HK-2 (cell line): ENCODE measurements at regions not wholly inside any gene's neighbourhood (a gene's known extent, or its start where the extent isn't known, plus 50 kb on each side); places are given as distances from the start of the nearest gene placed in this dataset.
"Not testable (repeated sequence)": the region's sequence is repeated elsewhere in the genome, so short reads cannot be mapped to it uniquely, and the experiment has no call there.

Source experiments
- DNase-seq: peaks from one replicate; pipeline ENCODE4 v3.0.0-alpha.2; 2018; ENCODE audit not compliant: unreplicated experiment

GRCh38 chr19:31881988-31882387 is 463.4 kb upstream of the ZNF507 start:
- DNase-seq = no peak

- DNase-seq = no peak
These were observed 462.7 kb upstream of the ZNF507 start for GRCh38 chr19:31882709-31883108.

- no peak for DNase-seq
These were observed 462.0 kb upstream of the ZNF507 start for GRCh38 chr19:31883296-31883990.

- DNase-seq = no peak
These were observed 460.0 kb upstream of the ZNF507 start for GRCh38 chr19:31885280-31885853.

- no peak for DNase-seq
These were observed 455.2 kb upstream of the ZNF507 start for GRCh38 chr19:31890230-31890629.

- DNase-seq = no peak
These were observed 453.4 kb upstream of the ZNF507 start for GRCh38 chr19:31892060-31892459.

GRCh38 chr19:31893491-31893890 is 451.9 kb upstream of the ZNF507 start:
- not testable (repeated sequence) for DNase-seq

- no peak for DNase-seq
These were observed 451.0 kb upstream of the ZNF507 start for GRCh38 chr19:31894451-31894850.

- no peak for DNase-seq
These were observed 448.1 kb upstream of the ZNF507 start for GRCh38 chr19:31897292-31897691.

- no peak for DNase-seq
These were observed 444.4 kb upstream of the ZNF507 start for GRCh38 chr19:31900991-31901390.

GRCh38 chr19:31902821-31903220 is 442.6 kb upstream of the ZNF507 start:
- no peak for DNase-seq

GRCh38 chr19:31903979-31904378 is 441.4 kb upstream of the ZNF507 start:
- DNase-seq = no peak

- DNase-seq = no peak
These were observed 439.1 kb upstream of the ZNF507 start for GRCh38 chr19:31906111-31906871.

- DNase-seq = no peak
These were observed 437.7 kb upstream of the ZNF507 start for GRCh38 chr19:31907661-31908060.

GRCh38 chr19:31908080-31908479 is 437.3 kb upstream of the ZNF507 start:
- no peak for DNase-seq

GRCh38 chr19:31908496-31909225 is 436.7 kb upstream of the ZNF507 start:
- no peak for DNase-seq

GRCh38 chr19:31910224-31910623 is 435.2 kb upstream of the ZNF507 start:
- DNase-seq = no peak

GRCh38 chr19:31911577-31911976 is 433.8 kb upstream of the ZNF507 start:
- DNase-seq = no peak

GRCh38 chr19:31913103-31913661 is 432.2 kb upstream of the ZNF507 start:
- no peak for DNase-seq

- DNase-seq = no peak
These were observed 415.0 kb upstream of the ZNF507 start for GRCh38 chr19:31930401-31930800.

- no peak for DNase-seq
These were observed 407.4 kb upstream of the ZNF507 start for GRCh38 chr19:31937983-31938382.

GRCh38 chr19:31938675-31939074 is 406.7 kb upstream of the ZNF507 start:
- no peak for DNase-seq
